COLO829 (cell line): ENCODE measurements at regions not wholly inside any gene's neighbourhood (a gene's known extent, or its start where the extent isn't known, plus 50 kb on each side); places are given as distances from the start of the nearest gene placed in this dataset.
"Not testable (repeated sequence)": the region's sequence is repeated elsewhere in the genome, so short reads cannot be mapped to it uniquely, and the experiment has no call there.

Experiments
- DNase-seq: peaks from one replicate; pipeline ENCODE4 v3.0.0; 2012; ENCODE audit warnings: low spot score

DNA sequence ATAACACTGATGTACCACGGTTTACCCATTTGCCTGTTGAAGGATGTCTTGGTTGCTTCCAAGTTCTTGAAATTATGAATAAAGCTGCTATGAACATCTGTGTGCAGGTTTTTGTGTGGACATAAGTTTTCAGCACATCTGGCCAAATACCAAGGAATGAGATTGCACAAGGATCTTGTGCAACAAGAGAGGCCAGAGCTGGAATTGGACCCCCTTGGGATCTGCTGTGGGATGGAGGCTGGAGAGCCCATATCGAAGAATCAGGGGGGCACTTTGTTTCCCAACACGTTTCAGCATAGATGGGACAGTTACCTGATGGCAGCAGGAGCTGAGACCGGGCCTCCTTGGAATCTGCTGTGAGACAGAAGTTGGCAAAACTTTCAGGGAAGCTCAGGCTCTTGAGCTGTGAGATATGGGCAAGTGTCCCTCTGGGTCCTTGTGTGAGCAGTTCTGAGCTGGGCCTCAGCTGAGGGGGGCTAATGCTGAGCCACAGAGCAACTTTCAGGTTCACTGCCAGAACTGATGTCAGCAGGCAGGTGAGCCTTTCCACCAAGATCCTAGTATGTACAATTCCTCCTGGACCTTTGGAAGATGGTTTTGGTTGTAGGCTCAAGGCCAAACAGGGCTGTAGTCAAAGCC, 115.2 kb upstream of the RAB18 start:
- DNase-seq = no peak

DNA sequence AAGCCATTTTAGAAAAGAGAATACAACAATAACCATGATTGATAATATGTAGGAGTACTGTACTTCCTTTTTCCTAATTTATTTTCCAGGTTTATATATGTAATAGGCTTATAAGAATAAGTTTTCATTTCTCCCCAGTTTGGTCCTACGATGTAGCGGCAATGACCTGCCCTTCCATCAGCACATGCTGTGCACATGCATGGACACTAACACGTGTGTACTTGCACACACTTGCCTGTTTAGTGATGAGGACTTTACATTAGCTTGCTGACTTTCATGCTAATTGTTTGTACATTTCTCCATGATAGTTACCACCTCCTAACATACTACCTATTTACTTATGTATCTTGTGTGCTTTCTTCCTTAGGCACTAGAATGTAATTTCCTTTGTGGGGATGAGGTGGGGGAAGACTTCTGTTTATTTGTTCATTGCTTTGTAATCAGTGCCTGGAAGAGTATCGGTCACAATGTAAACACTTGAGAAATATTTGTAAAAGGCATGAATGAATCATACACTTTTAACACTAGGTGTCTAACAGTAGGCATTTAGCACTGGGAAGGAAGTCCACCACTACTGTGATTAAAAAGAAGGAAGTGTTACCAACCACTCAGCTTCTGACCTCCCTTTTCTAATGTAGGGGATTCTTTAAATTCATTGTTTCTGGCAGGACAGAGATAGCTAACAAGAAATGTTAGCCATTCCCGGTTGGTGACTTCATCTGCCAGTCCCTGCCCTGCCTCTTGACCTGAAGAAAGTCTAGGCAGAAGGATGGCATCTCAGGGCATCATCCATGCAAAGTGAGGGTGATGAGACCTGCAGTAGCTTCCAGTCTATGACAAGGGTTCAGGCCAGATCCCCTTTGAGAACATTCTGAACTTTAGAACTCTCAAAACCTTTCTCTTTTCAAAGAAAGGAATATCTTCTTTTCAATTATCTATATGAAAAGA, 120.2 kb upstream of the RAB18 start:
- no peak for DNase-seq

GRCh38 chr10:27382176-27382575, 121.9 kb upstream of the RAB18 start:
- DNase-seq = no peak

- no peak for DNase-seq
These were observed 123.2 kb upstream of the RAB18 start for GRCh38 chr10:27380929-27381358.

GRCh38 chr10:27379041-27379440, 125.1 kb upstream of the RAB18 start:
- DNase-seq = not testable (repeated sequence)

DNA sequence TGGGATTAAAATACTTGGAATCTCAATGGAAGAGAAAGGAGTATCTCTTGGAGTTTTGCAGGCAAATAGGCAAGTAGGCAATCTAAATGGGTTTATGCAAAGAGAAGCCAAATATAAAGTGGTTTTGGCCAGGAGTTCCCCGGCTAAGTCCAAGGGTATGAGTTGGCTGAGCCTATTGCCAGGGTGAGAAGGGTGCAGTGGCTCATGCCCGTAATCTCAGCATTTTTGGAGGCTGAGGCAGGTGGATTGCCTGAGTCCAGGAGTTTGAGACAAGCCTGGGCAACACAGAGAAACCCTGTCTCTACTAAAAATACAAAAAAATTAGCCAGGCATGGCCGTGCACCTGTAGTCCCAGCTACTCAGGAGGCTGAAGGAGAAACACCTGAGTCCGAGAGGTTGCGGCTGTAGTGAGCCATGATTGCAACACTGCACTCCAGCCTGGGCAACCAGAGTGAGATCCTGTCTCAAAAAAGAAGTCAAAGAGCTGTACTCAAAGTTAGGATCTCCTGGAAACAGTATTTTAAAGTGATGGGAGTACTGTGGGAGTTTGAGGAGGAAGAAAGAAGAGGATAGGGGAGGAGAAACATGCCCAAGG, 130.4 kb upstream of the RAB18 start:
- DNase-seq = no peak

GRCh38 chr10:27372095-27372494, 131.5 kb upstream of the ACBD5 start:
- no peak for DNase-seq

GRCh38 chr10:27371375-27371774, 130.8 kb upstream of the ACBD5 start:
- not testable (repeated sequence) for DNase-seq

GRCh38 chr10:27369880-27370279, 129.3 kb upstream of the ACBD5 start:
- DNase-seq = peak; percentile 17

- DNase-seq = no peak
These were observed 128.1 kb upstream of the ACBD5 start for GRCh38 chr10:27368706-27369105.

- no peak for DNase-seq
These were observed 126.2 kb upstream of the ACBD5 start for GRCh38 chr10:27366769-27367168.

GRCh38 chr10:27364028-27364427, 123.4 kb upstream of the ACBD5 start:
- no peak for DNase-seq

GRCh38 chr10:27360581-27361172, 120.1 kb upstream of the ACBD5 start:
- DNase-seq = peak; percentile 30

DNA sequence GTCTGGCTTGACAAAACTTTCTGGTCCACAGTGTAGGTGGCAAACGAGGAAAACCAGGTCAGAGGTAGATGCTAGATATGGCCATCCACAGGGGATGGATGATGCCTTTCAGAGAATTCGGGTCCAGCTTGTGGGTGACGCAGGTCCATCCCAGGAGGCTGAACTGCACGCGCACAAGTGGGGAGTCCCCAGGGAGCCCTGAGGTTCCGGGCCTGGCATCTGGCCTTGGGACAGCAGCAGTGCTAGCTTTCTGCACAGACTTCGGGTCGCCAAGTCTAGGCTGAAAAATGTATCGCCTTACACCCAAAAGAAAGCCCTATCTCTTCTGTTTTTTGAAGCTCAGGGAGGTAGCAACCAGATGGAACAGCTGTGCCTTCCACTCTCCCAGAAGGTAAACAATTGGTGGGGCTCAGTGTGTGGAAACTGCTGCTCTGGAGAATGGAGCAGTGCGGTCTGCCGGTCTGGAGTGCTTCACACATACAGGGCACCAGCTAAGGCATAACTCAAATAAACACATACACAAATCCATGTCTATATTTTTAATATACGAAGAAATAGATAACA, 119.3 kb upstream of the ACBD5 start:
- no peak for DNase-seq

DNA sequence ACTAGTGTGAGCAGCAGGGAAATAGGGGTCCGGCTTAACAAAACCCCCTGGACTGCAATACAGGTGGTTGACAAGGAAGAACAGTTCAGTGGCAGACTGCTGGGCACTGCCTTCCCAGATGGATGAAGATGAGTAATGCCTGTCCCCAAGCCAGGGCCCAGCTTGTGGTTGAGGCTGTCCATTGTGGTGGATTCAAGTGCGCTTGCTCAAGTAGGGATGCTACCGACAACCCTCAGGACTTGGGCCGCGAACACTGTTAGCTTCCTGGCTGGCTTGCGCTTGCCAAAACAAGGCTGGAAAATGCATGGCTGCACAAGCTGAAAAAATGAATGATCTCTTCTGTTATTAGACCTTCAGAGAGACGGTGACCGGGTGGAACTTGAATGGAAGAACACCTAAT, 116.1 kb upstream of the ACBD5 start:
- DNase-seq = no peak

GRCh38 chr10:27355918-27356573, 115.4 kb upstream of the ACBD5 start:
- no peak for DNase-seq

DNA sequence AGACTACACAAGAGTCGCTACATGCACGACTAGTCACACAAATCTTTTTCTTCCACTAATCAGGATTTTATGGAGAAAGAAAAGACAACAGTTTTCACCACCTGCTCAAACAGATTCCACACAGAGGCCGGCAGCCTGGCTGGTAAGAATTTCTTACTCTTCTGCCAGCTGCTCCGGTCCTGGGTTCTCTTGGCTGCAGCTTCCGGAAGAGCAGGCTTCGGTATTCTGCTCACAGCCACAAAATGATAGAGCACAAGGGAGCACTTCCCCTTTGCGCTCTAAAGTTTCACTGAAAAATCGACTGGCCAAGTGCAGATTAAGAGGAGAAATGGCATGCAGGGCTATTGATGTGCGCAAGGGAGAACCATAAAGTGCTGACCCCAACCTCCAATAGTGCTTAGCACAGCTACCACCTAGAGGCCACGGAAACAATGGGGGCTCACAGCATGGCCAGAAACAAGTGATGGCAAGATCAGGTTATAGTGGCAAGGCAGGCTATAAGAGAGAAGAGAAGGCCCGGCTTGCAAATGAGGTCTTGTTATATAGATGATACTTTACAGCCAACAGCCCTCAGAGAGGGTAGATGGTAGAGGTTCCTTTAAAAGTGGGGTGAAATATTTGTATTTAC, 114.2 kb upstream of the ACBD5 start:
- DNase-seq = not testable (repeated sequence)

DNA sequence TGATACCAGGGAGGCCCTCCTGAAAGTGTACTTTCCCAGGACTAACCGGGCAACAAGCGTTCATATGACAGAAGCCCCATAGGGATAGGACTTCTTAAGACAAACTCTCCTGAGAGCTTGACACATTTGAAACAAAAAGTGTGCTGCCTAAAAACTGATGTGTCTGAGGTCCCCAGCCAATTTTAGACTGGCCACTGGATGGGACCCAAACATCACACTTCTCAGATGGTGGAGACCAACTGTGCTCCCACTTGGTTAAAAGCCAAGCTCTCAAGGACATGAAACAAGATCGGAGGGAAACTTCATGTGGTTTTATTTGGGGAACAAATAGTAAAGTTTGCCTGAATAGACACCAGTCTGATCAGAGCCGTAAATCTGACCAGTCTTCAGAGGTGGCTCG, 113.5 kb upstream of the ACBD5 start:
- not testable (repeated sequence) for DNase-seq

DNA sequence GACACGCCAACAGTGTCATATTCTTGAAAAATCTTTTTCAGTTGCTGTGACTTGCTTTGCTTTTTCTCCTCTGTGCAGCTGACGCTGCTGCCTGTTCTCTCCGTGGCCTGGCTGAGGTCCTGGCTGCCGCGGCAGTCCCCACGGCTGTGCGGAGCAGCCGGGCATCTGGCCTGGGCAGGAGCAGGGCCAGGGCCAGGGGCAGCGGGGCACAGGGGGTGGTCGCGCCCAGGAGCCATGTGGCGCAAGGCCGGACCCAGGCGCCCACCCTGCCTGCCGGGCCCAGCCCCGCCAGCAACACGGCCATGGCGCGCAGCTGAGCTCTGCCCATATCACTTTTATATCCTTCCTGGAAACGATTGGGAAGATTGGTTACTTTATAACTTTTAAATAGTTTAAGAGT, 109.4 kb upstream of the ACBD5 start:
- no peak for DNase-seq

DNA sequence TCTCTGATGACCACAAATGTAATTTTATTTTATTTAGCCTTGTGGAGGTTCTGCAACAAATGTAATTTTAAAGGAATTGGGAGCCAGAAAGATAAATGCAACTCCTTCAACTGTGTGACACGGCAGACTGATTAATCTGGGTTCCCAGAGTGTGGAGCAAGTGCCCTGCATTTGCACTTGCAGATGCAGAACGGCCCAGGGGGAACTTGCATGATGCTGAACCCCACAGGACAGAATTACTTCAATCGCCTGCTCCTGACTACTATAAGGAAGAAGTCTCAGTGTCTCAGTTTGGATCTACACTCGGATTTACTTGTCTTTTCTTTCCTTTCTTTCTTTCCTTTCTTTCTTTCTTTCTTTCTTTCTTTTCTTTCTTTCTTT, 107.2 kb upstream of the ACBD5 start:
- DNase-seq = not testable (repeated sequence)

GRCh38 chr10:27345455-27345920, 104.9 kb upstream of the ACBD5 start:
- no peak for DNase-seq
